Aorta (tissue), 5 donors: ENCODE measurements at regions not wholly inside any gene's neighbourhood (a gene's known extent, or its start where the extent isn't known, plus 50 kb on each side); places are given as distances from the start of the nearest gene placed in this dataset.

Source experiments
- ATAC-seq: fragments of 200-7000 bp; cut with Tn5 transposase; one replicate; pipeline ENCODE4 v1.9.1; 2022; ENCODE audit warnings: moderate library complexity; ENCODE audit not compliant: low FRiP score
- DNase-seq, 2 donors: peaks; one replicate each; pipeline ENCODE4 v3.0.0-alpha.2; 2020
- H3K27ac ChIP-seq, 2 donors: one replicate each; pipeline ENCODE4 v1.5.1; 2013; ENCODE audit warnings: low read length in 2 of 2, mild to moderate bottlenecking in 2 of 2, moderate library complexity in 2 of 2, control low read depth in 1 of 2, inconsistent platforms in 1 of 2, low read depth in 1 of 2
- H3K27me3 ChIP-seq, 2 donors: one replicate each; pipeline ENCODE4 v1.6.1; 2013; ENCODE audit warnings: control low read depth in 1 of 2, low read length in 1 of 2, mild to moderate bottlenecking in 1 of 2, moderate library complexity in 1 of 2; ENCODE audit not compliant: insufficient read depth in 2 of 2, control insufficient read depth in 1 of 2
- H3K36me3 ChIP-seq, 2 donors: one replicate each; pipeline ENCODE4 v1.6.1; 2013; ENCODE audit warnings: control low read depth in 1 of 2, low read length in 1 of 2, mild to moderate bottlenecking in 1 of 2; ENCODE audit not compliant: insufficient read depth in 2 of 2, control insufficient read depth in 1 of 2
- H3K4me1 ChIP-seq, 2 donors: one replicate each; pipeline ENCODE4 v1.6.1; 2013; ENCODE audit warnings: low read length in 2 of 2, control low read depth in 1 of 2, mild to moderate bottlenecking in 1 of 2, moderate library complexity in 1 of 2; ENCODE audit not compliant: insufficient read depth in 2 of 2, control insufficient read depth in 1 of 2
- H3K4me3 ChIP-seq, 2 donors: one replicate each; pipeline ENCODE4 v1.5.1; 2013; ENCODE audit warnings: low read length in 2 of 2, control low read depth in 1 of 2, mild to moderate bottlenecking in 1 of 2
- H3K9me3 ChIP-seq: one replicate; pipeline ENCODE4 v1.6.1; 2013; ENCODE audit warnings: mild to moderate bottlenecking, low read length; ENCODE audit not compliant: control insufficient read depth
- WGBS, 2 donors: extraction: QIAGEN DNeasy Blood & Tissue Kit; methylation state at CpG; one replicate each; pipeline ENCODE4 v1.1.7; 2013; 5-methylcytosine and 5-hydroxymethylcytosine counted together
- intact Hi-C, 2 donors: fragments of 100-400 bp; cut with DNase I; formaldehyde crosslinking; loops; one replicate each; pipeline versions ENCODE4 v1.14.2 to v1.15.0; 2022
- donor health status: healthy with polysubstance abuse.
- donor health status: Bipolar disorder and iron deficiency.
- donor health status: DM: no; HTN: no; CAD: no.
- donor health status: DM: no; HTN: no; CAD: no.
- donor health status: DM: yes; HTN: yes; CAD: no.

DNA sequence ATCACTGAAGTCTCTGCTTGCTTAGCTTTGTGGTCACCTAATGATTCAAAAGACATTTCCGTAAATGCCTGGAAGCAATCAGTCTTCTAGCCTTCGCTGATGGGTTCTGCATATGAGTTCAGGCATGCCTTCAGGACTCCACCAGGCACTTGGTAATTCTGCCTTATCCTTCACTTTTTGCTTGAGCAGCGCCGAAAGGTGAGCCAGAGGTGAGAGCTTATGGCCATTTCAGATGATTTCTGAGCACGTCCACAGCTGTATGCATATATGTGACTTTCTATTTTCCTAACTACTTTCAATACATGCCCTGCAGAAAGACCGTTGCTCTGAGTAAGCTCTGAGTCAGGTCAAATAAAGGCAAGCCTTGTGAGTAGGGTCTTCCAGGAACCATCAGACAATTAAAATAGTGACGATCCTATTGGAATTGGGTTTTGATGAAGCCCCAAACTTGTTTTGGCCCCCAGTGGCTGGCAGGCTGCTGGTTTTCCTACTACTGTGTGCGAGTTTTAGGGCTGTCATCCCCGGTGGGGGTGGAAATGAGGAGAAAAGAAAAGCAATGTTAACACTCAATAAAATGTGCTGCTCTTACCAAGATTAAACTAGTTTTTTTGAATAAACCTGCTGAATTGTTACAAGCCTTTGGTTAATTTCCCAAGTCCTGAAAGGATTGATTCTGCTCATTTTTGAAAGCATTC, 154.4 kb upstream of the AKR1E2 start:
- H3K4me3 ChIP-seq: no peak overlapping the region
- ATAC-seq (no peak), DNase-seq (no peak)
- H3K27me3 ChIP-seq: no peaks in the 10 kb centered on the region
- H3K27ac ChIP-seq: no peak overlapping the region
- intact Hi-C loops: no loop called here
- WGBS, 2 donors: 93 to 94% methylated on average over 9 of the region's 9 CpGs
- no peaks in the 10 kb centered on the region for H3K4me1 ChIP-seq
- no peaks in the 10 kb centered on the region for H3K9me3 ChIP-seq
- no peaks in the 10 kb centered on the region for H3K36me3 ChIP-seq

DNA sequence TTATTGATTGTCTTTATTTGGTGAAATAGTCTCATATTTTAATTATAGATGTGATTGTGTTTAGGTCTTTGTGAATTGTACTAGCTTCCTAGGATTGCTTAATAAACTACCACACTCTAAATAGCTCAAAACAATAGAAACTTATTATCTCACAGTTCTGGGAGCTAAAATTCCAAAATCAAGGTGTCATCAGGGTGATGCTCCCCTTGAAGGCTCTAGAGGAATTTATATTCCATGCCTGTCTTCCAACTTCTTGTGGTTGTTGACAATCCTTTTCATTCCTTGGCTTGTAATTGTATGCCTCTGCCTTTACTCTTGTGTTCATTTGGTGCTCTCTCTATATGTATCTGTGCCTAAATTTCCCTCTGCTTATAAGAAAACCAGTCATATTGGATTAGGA, 155.3 kb upstream of the AKR1E2 start:
- DNase-seq (no peak), ATAC-seq (no peak)
- H3K4me1 ChIP-seq: no peaks in the 10 kb centered on the region
- no peaks in the 10 kb centered on the region for H3K27me3 ChIP-seq
- intact Hi-C loops: no loop called here
- no peaks in the 10 kb centered on the region for H3K36me3 ChIP-seq
- no peaks in the 10 kb centered on the region for H3K9me3 ChIP-seq
- H3K4me3 ChIP-seq: no peak overlapping the region
- no peak overlapping the region for H3K27ac ChIP-seq

GRCh38 chr10:4669585-4669984, 156.4 kb upstream of the AKR1E2 start:
- 93 to 98% methylated on average over 2 of the region's 2 CpGs for WGBS, 2 donors
- Histone ChIP-seq H3K9me3 (no peaks in the 10 kb centered on the region), H3K27ac (no peak overlapping the region), H3K27me3 (no peaks in the 10 kb centered on the region), H3K4me3 (no peak overlapping the region), H3K36me3 (no peaks in the 10 kb centered on the region), H3K4me1 (no peaks in the 10 kb centered on the region)
- DNase-seq (no peak), ATAC-seq (no peak)
- intact Hi-C loops: loop anchor here in 1 of 2 donors (10.0 kb wide), 2 partner anchors 95 to 1435 kb away; no protein-coding TSS in a partner anchor

- H3K4me3 ChIP-seq: peak overlapping the region in 1 of 2 donors; percentile 10
- WGBS, 2 donors: 2 to 5% methylated on average over 9 of the region's 9 CpGs
- peak in 1 of 2 donors; percentile 67 for DNase-seq
- H3K27ac ChIP-seq: peak overlapping the region; percentile 89 to 95
- intact Hi-C loops: loop anchor here (5.0 to 10.0 kb wide), 6 partner anchors 101 to 1466 kb away; no protein-coding TSS in a partner anchor
- no peaks in the 10 kb centered on the region for H3K27me3 ChIP-seq
- no peaks in the 10 kb centered on the region for H3K36me3 ChIP-seq
- H3K9me3 ChIP-seq: no peaks in the 10 kb centered on the region
- peak; percentile 93 for ATAC-seq
- H3K4me1 ChIP-seq: peaks cover 0 to 7% of the 10 kb centered on the region in 2 donors
These were observed 162.6 kb upstream of the AKR1E2 start for GRCh38 chr10:4663162-4663992.

DNA sequence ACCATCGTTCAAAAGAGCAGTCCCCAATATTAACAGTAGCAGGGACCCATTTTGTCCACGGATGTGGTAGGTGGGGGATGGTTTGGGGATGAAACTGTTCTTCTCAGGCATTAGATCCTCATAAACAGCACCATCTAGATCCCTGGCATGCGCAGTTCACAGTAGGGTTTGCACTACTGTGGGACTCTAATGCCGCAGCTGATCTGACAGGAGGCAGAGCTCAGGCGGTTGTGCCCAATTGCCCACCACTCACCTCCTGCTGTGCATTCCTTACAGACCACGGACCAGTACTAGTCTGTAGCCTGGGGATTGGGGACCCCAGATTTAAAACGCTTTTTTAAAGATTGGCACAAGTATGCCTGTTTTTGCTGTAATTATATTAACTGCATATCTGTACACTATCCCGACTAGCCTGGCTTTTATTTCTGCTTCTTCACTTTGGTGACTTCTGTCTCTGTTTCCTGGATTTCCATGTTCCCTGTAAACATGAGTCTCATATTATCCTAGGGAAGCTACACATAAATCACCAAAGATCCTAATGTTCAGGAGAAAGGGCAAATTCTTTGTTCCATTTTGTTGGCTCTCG, 163.3 kb upstream of the AKR1E2 start:
- 51 to 53% methylated on average over 9 of the region's 9 CpGs for WGBS, 2 donors
- no peak overlapping the region for H3K4me3 ChIP-seq
- no peak for DNase-seq
- H3K9me3 ChIP-seq: no peaks in the 10 kb centered on the region
- peak; percentile 58 for ATAC-seq
- intact Hi-C loops: loop anchor here (5.0 to 10.0 kb wide), 6 partner anchors 102 to 1465 kb away; no protein-coding TSS in a partner anchor
- H3K36me3 ChIP-seq: no peaks in the 10 kb centered on the region
- H3K27ac ChIP-seq: peak overlapping the region; percentile 28 to 98
- H3K27me3 ChIP-seq: no peaks in the 10 kb centered on the region
- peaks cover 0 to 7% of the 10 kb centered on the region in 2 donors for H3K4me1 ChIP-seq

DNA sequence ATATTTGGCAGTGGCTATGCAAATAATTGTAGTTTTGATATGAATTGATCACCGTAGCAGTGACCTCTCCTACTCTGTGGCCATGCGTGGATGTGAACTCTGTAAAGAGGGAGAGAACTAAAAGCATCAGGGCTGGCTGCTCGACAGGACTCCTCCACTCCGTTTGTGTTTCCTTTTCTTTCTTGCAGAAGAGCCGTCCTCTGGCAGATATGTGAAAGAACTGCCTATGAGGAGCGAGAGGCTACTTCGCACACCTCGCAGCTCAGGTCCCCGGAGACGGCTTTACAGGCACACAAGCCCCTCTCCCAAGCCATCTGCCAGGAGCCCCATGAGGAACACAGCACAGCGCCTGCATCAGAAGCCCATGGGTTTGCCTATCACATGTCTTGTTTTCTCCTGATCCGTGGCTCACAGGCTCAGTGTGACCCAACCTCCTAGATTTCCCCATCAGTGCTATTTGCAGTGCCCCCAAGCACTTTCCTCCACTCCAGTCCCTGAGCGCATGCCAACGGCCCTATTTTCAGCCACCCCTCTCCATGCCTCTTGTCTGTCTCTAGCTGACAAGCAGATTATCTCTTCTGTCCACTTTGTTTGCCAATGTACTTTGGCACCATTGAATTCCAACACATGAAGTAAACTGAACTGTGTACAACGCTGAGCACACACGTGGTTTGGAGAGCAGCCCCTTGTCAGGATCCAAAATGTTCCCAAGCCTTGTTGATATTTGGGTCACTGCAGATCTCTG, 164.3 kb upstream of the AKR1E2 start:
- Histone ChIP-seq H3K4me1 (peaks cover 0 to 7% of the 10 kb centered on the region in 2 donors), H3K36me3 (no peaks in the 10 kb centered on the region), H3K4me3 (no peak overlapping the region), H3K27ac (peak overlapping the region; percentile 32 to 90), H3K27me3 (no peaks in the 10 kb centered on the region), H3K9me3 (no peaks in the 10 kb centered on the region)
- DNase-seq (peak in 1 of 2 donors; percentile 59), ATAC-seq (peak; percentile 77)
- intact Hi-C loops: loop anchor here (5.0 to 10.0 kb wide), 6 partner anchors 103 to 1464 kb away; no protein-coding TSS in a partner anchor
- WGBS, 2 donors: 24 to 30% methylated on average over 16 of the region's 16 CpGs

DNA sequence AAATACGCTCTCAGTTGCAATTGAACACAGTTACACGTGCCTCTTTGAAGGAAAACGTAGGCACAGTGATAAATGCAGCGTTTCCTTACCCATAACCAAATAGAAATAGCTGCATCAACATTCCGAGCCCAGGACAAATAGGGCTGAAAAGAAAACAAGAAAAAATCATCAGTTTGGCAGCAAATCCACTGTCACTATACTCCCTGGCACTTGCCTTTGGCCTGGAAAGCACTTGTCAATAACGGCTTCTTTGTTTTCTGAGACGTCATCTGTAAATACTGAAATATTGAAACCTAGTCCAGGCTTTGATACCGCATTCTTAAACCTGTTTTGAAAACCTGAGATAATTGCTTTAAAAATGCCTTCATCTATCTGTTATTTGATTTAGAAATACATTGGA, 167.2 kb upstream of the AKR1E2 start:
- no peak overlapping the region for H3K4me3 ChIP-seq
- no peak overlapping the region for H3K27ac ChIP-seq
- ATAC-seq (no peak), DNase-seq (no peak)
- H3K9me3 ChIP-seq: no peaks in the 10 kb centered on the region
- 82 to 83% methylated on average over 8 of the region's 8 CpGs for WGBS, 2 donors
- intact Hi-C loops: loop anchor here (5.0 to 10.0 kb wide), 5 partner anchors 109 to 1424 kb away; no protein-coding TSS in a partner anchor
- no peaks in the 10 kb centered on the region for H3K36me3 ChIP-seq
- no peaks in the 10 kb centered on the region for H3K27me3 ChIP-seq
- peaks cover 0 to 7% of the 10 kb centered on the region in 2 donors for H3K4me1 ChIP-seq

- H3K36me3 ChIP-seq: no peaks in the 10 kb centered on the region
- H3K9me3 ChIP-seq: no peaks in the 10 kb centered on the region
- no peak overlapping the region for H3K27ac ChIP-seq
- peaks cover 0 to under 1% of the 10 kb centered on the region in 2 donors for H3K4me1 ChIP-seq
- no peak overlapping the region for H3K4me3 ChIP-seq
- DNase-seq (no peak), ATAC-seq (peak; percentile 80)
- intact Hi-C loops: loop anchor here (5.0 to 10.0 kb wide), 5 partner anchors 111 to 1422 kb away; no protein-coding TSS in a partner anchor
- H3K27me3 ChIP-seq: no peaks in the 10 kb centered on the region
- 12 to 13% methylated on average over 7 of the region's 7 CpGs for WGBS, 2 donors
These were observed 169.3 kb upstream of the AKR1E2 start for GRCh38 chr10:4656576-4657194.
